ENCODE measurements at regions not wholly inside any gene's neighbourhood (a gene's known extent, or its start where the extent isn't known, plus 50 kb on each side); places are given as distances from the start of the nearest gene placed in this dataset.

DNA sequence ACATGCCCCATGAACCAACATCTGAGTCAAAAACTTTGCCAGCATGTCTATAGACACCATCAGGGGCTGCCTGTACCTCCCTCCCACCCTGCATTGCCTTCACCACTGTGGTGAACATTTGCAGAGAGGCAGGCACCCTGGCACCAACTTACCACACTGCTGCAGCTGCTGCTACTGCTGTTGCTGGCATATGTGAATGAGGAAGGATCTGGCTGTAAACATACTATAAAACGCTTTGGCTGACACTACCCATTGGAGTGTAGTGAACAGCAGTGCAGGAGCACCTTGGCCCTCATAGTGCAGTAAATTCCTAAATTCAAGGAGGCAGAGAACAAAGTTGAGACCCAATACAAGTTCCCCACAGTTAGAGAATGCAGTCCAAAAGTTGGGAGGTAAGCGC is 90.6 kb upstream of the SPIN4 start:
- H3K9ac ChIP-seq (ENCODE audit: low read depth, low read length): no peak overlapping the region
- no peak overlapping the region for H3K4me3 ChIP-seq (ENCODE audit: low read depth in 1 of 2, low read length in 2 of 2)
- no peaks in the 10 kb centered on the region for H4K20me1 ChIP-seq (ENCODE audit: insufficient read depth, low read length)
- H3K79me2 ChIP-seq (ENCODE audit: insufficient read depth, low read length): no peaks in the 10 kb centered on the region
- DNase-seq (no peak), ATAC-seq (ENCODE audit: insufficient read depth, low read depth) (no peak)
- no peak for TF ChIP-seq EZH2 (IDR thresholded peaks at IDR 0.05; ENCODE audit: borderline replicate concordance, low read depth, low read length, severe bottlenecking)
- TF ChIP-seq, protein P1, sequence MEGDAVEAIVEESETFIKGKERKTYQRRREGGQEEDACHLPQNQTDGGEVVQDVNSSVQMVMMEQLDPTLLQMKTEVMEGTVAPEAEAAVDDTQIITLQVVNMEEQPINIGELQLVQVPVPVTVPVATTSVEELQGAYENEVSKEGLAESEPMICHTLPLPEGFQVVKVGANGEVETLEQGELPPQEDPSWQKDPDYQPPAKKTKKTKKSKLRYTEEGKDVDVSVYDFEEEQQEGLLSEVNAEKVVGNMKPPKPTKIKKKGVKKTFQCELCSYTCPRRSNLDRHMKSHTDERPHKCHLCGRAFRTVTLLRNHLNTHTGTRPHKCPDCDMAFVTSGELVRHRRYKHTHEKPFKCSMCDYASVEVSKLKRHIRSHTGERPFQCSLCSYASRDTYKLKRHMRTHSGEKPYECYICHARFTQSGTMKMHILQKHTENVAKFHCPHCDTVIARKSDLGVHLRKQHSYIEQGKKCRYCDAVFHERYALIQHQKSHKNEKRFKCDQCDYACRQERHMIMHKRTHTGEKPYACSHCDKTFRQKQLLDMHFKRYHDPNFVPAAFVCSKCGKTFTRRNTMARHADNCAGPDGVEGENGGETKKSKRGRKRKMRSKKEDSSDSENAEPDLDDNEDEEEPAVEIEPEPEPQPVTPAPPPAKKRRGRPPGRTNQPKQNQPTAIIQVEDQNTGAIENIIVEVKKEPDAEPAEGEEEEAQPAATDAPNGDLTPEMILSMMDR (IDR thresholded peaks at IDR 0.05; ENCODE audit: borderline replicate concordance, extremely low read depth, low read length, poor library complexity, severe bottlenecking): no peak
- no peak overlapping the region for H3K27ac ChIP-seq (ENCODE audit: low read length)
- no peak overlapping the region for H2AFZ ChIP-seq (ENCODE audit: low read depth, low read length)
- 0 out of 2 replicates have a peak, but pooled peaks cover 3% of the 10 kb centered on the region for H3K36me3 ChIP-seq (ENCODE audit: insufficient read depth, low read length)
- H3K4me1 ChIP-seq (ENCODE audit: insufficient read depth, low read length): no peaks in the 10 kb centered on the region
- no peak overlapping the region for H3K4me2 ChIP-seq (ENCODE audit: insufficient read depth, low read length)
- no peaks in the 10 kb centered on the region for H3K27me3 ChIP-seq (ENCODE audit: insufficient read depth, low read length, poor library complexity)
- no peaks in the 10 kb centered on the region for H3K9me3 ChIP-seq (ENCODE audit: insufficient read depth, low read length, severe bottlenecking)

DNA sequence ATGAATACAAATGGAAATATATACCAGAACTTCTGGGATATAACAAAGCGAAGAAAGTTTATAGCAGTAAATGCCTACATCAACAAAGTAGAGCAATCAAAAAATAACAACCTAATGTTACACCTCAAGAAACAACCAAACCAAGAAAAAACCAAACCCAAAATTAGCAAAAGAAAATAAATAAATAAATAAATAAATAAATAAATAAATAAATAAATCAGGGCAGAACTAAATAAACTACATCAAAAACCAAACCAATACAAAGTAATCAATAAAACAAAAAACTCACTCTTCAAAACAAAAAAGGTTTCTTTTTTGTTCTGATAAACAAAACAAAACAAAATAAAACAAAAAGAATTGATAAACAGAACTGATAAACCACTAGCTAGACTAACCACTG is 88.4 kb upstream of the SPIN4 start:
- H3K4me3 ChIP-seq (ENCODE audit: low read depth in 1 of 2, low read length in 2 of 2): no peak overlapping the region
- no peaks in the 10 kb centered on the region for H3K79me2 ChIP-seq (ENCODE audit: insufficient read depth, low read length)
- no peak overlapping the region for H3K9ac ChIP-seq (ENCODE audit: low read depth, low read length)
- no peak overlapping the region for H3K27ac ChIP-seq (ENCODE audit: low read length)
- no peak overlapping the region for H3K4me2 ChIP-seq (ENCODE audit: insufficient read depth, low read length)
- H2AFZ ChIP-seq (ENCODE audit: low read depth, low read length): no peak overlapping the region
- no peaks in the 10 kb centered on the region for H4K20me1 ChIP-seq (ENCODE audit: insufficient read depth, low read length)
- H3K36me3 ChIP-seq (ENCODE audit: insufficient read depth, low read length): 0 out of 2 replicates have a peak, but pooled peaks cover 3% of the 10 kb centered on the region
- H3K27me3 ChIP-seq (ENCODE audit: insufficient read depth, low read length, poor library complexity): no peaks in the 10 kb centered on the region
- no peaks in the 10 kb centered on the region for H3K9me3 ChIP-seq (ENCODE audit: insufficient read depth, low read length, severe bottlenecking)
- H3K4me1 ChIP-seq (ENCODE audit: insufficient read depth, low read length): no peaks in the 10 kb centered on the region
- no peak for ATAC-seq (ENCODE audit: insufficient read depth, low read depth)
- TF ChIP-seq EZH2 (IDR thresholded peaks at IDR 0.05; ENCODE audit: borderline replicate concordance, low read depth, low read length, severe bottlenecking): no peak
- TF ChIP-seq, protein P1 (IDR thresholded peaks at IDR 0.05; ENCODE audit: borderline replicate concordance, extremely low read depth, low read length, poor library complexity, severe bottlenecking): no peak
- no peak for DNase-seq

DNA sequence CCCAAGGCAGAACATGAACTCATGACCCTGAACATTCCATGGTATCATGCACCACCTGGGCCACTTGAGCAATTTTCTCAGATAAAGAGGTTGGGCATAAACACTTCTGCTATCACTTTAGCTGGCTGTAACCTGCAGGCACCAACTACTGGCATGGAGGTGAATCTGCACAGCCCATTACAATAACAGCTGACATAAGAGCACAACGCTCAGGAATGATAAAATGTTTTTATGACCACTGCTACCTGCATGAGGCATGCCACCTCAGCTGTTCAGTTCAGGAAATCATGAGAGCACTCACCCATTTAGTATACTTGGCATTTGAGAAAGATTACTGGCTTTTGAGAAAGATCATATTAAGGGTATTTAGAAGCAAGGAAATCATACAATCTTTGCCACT is 85.7 kb upstream of the SPIN4 start:
- TF ChIP-seq, protein P1 (IDR thresholded peaks at IDR 0.05; ENCODE audit: borderline replicate concordance, extremely low read depth, low read length, poor library complexity, severe bottlenecking): no peak
- no peak for TF ChIP-seq EZH2 (IDR thresholded peaks at IDR 0.05; ENCODE audit: borderline replicate concordance, low read depth, low read length, severe bottlenecking)
- Histone ChIP-seq H3K9ac (ENCODE audit: low read depth, low read length) (no peak overlapping the region), H4K20me1 (ENCODE audit: insufficient read depth, low read length) (no peaks in the 10 kb centered on the region), H3K36me3 (ENCODE audit: insufficient read depth, low read length) (0 out of 2 replicates have a peak, but pooled peaks cover 3% of the 10 kb centered on the region), H3K27me3 (ENCODE audit: insufficient read depth, low read length, poor library complexity) (no peaks in the 10 kb centered on the region), H3K79me2 (ENCODE audit: insufficient read depth, low read length) (no peaks in the 10 kb centered on the region), H3K4me3 (ENCODE audit: low read depth in 1 of 2, low read length in 2 of 2) (no peak overlapping the region), H3K4me1 (ENCODE audit: insufficient read depth, low read length) (no peaks in the 10 kb centered on the region), H3K9me3 (ENCODE audit: insufficient read depth, low read length, severe bottlenecking) (no peaks in the 10 kb centered on the region), H2AFZ (ENCODE audit: low read depth, low read length) (no peak overlapping the region), H3K27ac (ENCODE audit: low read length) (no peak overlapping the region), H3K4me2 (ENCODE audit: insufficient read depth, low read length) (no peak overlapping the region)
- no peak for ATAC-seq (ENCODE audit: insufficient read depth, low read depth)
- no peak for DNase-seq

DNA sequence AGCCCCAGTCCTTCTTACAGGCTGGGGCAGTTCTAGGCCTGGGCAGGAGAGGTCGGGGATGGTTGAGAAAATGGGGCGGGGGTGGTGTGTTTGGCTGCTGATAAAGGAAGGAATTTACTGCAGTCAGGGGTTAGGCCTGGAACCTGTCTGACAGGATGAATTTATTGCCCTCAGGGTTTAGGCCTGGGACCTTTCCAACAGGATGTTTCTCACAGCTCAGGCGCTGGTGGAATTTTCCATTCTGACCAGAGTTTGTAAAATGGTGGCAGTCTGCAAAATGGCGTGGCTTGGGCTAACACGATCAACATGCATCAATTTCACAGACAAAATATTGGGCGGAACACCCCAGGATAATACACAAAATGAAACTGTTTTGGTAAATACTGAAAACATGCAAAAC is 83.5 kb upstream of the SPIN4 start:
- Histone ChIP-seq H3K79me2 (ENCODE audit: insufficient read depth, low read length) (no peaks in the 10 kb centered on the region), H4K20me1 (ENCODE audit: insufficient read depth, low read length) (no peaks in the 10 kb centered on the region), H3K4me1 (ENCODE audit: insufficient read depth, low read length) (no peaks in the 10 kb centered on the region), H2AFZ (ENCODE audit: low read depth, low read length) (no peak overlapping the region), H3K36me3 (ENCODE audit: insufficient read depth, low read length) (peaks cover 8% of the 10 kb centered on the region; the same call in 1 of the 2 replicates), H3K27ac (ENCODE audit: low read length) (no peak overlapping the region), H3K4me3 (ENCODE audit: low read depth in 1 of 2, low read length in 2 of 2) (no peak overlapping the region), H3K9ac (ENCODE audit: low read depth, low read length) (no peak overlapping the region), H3K4me2 (ENCODE audit: insufficient read depth, low read length) (no peak overlapping the region), H3K9me3 (ENCODE audit: insufficient read depth, low read length, severe bottlenecking) (no peaks in the 10 kb centered on the region), H3K27me3 (ENCODE audit: insufficient read depth, low read length, poor library complexity) (no peaks in the 10 kb centered on the region)
- DNase-seq: no peak
- no peak for ATAC-seq (ENCODE audit: insufficient read depth, low read depth)
- TF ChIP-seq EZH2 (IDR thresholded peaks at IDR 0.05; ENCODE audit: borderline replicate concordance, low read depth, low read length, severe bottlenecking): no peak
- TF ChIP-seq, protein P1 (IDR thresholded peaks at IDR 0.05; ENCODE audit: borderline replicate concordance, extremely low read depth, low read length, poor library complexity, severe bottlenecking): no peak

All from DND-41 (cell line).